ENCODE measurements at regions not wholly inside any gene's neighbourhood (a gene's known extent, or its start where the extent isn't known, plus 50 kb on each side); places are given as distances from the start of the nearest gene placed in this dataset.

GRCh38 chr3:76940181-76940770 is 99.6 kb upstream of the ROBO2 start:
- ATAC-seq, result no peak
- no peak for DNase-seq
- intact Hi-C loops (cut with DNase I), result no loop called here
- Histone ChIP-seq H3K4me3 (no peak overlapping the region), H3K4me1 (no peaks in the 10 kb centered on the region), H3K36me3 (no peaks in the 10 kb centered on the region), H3K27me3 (no peaks in the 10 kb centered on the region), H3K9me3 (no peaks in the 10 kb centered on the region), H3K27ac (no peak overlapping the region)
- TF ChIP-seq CTCF (IDR thresholded peaks at IDR 0.05), result no peak
- TF ChIP-seq POLR2A (IDR thresholded peaks at IDR 0.05), result no peak
- WGBS, 4 donors, result 86 to 91% (median 90%) methylated on average over 15 of the region's 15 CpGs

- intact Hi-C loops (cut with DNase I), result no loop called here
- 85 to 93% (median 89%) methylated on average over 4 of the region's 4 CpGs for WGBS, 4 donors
- no peaks in the 10 kb centered on the region for H3K9me3 ChIP-seq
- DNase-seq (no peak), ATAC-seq (no peak)
- no peak overlapping the region for H3K27ac ChIP-seq
- H3K4me1 ChIP-seq, result no peaks in the 10 kb centered on the region
- no peaks in the 10 kb centered on the region for H3K36me3 ChIP-seq
- no peak for TF ChIP-seq POLR2A (IDR thresholded peaks at IDR 0.05)
- no peak for TF ChIP-seq CTCF (IDR thresholded peaks at IDR 0.05)
- no peaks in the 10 kb centered on the region for H3K27me3 ChIP-seq
- no peak overlapping the region for H3K4me3 ChIP-seq
Measured at GRCh38 chr3:76941376-76941775, 98.5 kb upstream of the ROBO2 start.

GRCh38 chr3:76942101-76942500 is 97.8 kb upstream of the ROBO2 start:
- intact Hi-C loops (cut with DNase I), result no loop called here
- 35 to 53% (median 45%) methylated on average over 2 of the region's 2 CpGs for WGBS, 4 donors
- ATAC-seq (no peak), DNase-seq (no peak)
- Histone ChIP-seq H3K27ac (no peak overlapping the region), H3K9me3 (no peaks in the 10 kb centered on the region), H3K27me3 (no peaks in the 10 kb centered on the region), H3K4me3 (no peak overlapping the region), H3K4me1 (no peaks in the 10 kb centered on the region), H3K36me3 (no peaks in the 10 kb centered on the region)
- no peak for TF ChIP-seq POLR2A (IDR thresholded peaks at IDR 0.05)
- TF ChIP-seq CTCF (IDR thresholded peaks at IDR 0.05), result no peak

- DNase-seq (no peak), ATAC-seq (no peak)
- no peaks in the 10 kb centered on the region for H3K36me3 ChIP-seq
- H3K4me3 ChIP-seq, result no peak overlapping the region
- 28 to 39% (median 31%) methylated on average over 3 of the region's 3 CpGs for WGBS, 4 donors
- no peak for TF ChIP-seq CTCF (IDR thresholded peaks at IDR 0.05)
- no peak for TF ChIP-seq POLR2A (IDR thresholded peaks at IDR 0.05)
- no peaks in the 10 kb centered on the region for H3K27me3 ChIP-seq
- H3K9me3 ChIP-seq, result no peaks in the 10 kb centered on the region
- intact Hi-C loops (cut with DNase I), result no loop called here
- no peaks in the 10 kb centered on the region for H3K4me1 ChIP-seq
- no peak overlapping the region for H3K27ac ChIP-seq
Measured at GRCh38 chr3:76943058-76943457, 96.8 kb upstream of the ROBO2 start.
